ENCODE measurements at regions not wholly inside any gene's neighbourhood (a gene's known extent, or its start where the extent isn't known, plus 50 kb on each side); places are given as distances from the start of the nearest gene placed in this dataset.
A peak's percentile ranks its signal among the peaks of the same experiment; 100 is the strongest.
"Not testable (repeated sequence)": the region's sequence is repeated elsewhere in the genome, so short reads cannot be mapped to it uniquely, and the experiment has no call there.

DNA sequence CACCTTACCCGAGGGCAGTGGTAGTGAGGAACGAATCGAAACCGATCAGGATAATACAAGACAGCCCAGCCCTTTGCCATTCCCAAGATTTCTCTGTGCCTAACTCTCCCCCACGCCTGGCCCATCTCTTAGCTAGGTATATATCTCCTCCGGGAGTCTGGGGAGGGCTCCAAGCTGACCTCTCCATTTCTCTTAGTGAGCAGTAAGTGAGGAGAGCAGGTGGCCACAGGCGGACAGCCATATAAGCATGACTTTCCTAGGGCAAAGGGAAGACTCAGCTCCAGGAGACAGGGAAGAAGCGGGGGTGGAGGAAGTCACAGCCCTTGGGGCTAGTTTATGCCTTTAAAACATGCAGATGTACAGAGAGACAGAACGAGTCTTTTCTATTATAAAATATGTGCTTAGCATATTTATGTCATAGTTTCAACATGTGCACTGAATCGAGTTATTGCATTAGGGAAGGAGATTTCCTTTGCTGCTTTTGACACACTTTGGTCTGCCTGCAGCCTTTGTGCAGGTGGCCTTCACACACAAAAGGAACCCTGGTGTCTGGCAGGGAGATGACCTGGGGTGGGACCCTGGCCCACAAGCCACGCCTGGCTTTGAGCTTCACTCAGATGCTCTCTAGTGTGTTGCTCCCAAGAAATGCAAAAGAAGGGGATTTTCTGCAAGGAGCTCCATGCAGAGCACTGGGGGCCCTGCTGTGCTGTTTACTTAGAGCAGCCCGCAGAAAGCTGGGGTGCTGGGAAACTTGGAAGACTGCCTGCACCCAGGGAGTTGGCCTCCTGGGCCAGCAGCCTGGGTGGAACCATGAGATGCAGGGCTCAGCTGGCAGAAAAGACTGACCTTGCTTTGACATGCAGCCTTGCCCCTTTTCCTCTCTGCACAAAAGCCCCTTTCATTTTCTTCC is 613.3 kb downstream of the BCOR start:
- DNase-seq, result no peak

DNA sequence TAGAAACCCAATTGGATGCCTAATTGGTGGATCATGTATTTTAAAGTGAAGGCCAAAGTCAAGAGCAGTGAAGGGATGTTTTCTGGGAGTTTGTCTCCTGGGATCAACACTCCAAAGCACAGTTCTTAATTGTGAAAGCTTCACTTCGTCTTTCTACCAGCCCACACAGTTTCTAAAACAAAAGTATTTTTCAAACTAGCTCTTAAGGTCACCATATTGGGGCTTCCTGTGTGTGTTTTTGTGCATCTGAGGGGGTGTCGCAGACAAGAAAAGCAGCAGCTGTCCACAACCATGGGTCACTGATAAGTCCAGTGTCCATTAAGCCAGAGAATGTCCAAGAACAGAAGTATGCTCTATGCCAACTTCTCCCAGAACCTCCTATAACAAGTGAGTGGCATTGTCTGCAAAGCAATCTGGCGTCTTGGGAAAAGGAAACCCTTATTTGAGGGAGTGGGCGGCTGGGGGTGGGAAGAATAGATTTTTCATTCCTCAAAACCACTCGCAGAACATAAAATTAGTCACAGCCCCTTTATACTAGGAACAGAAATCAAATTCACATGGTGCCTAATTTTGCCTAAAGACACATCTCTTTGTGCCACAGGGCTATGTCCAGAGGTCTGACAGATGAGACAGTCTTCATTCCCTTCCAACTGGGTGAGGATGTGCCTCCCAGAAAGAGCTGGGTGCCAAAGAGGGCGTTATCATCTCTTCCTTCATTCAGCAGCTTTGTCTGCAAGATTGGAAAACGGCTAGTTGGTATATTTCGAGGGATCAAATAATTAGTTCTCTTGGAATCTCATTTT is 610.4 kb downstream of the BCOR start:
- DNase-seq, result no peak

DNA sequence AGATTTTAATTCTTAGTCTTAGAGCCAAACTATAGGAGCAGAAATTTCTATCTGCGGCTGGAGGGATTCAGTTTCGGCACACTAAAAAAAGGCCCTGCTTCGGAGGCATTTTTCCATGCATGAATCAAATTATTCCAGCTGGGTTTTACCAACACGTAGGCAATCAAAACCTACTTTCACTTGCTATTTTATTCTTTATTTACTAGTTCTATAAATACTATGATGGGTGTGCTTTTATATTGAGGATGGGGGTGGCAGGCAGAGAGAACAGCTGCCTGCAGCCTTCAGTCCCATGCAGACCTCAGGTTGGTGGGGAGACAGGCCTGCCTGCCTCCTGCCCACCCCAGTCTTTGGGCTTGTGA is 609.8 kb downstream of the BCOR start:
- DNase-seq, result no peak

DNA sequence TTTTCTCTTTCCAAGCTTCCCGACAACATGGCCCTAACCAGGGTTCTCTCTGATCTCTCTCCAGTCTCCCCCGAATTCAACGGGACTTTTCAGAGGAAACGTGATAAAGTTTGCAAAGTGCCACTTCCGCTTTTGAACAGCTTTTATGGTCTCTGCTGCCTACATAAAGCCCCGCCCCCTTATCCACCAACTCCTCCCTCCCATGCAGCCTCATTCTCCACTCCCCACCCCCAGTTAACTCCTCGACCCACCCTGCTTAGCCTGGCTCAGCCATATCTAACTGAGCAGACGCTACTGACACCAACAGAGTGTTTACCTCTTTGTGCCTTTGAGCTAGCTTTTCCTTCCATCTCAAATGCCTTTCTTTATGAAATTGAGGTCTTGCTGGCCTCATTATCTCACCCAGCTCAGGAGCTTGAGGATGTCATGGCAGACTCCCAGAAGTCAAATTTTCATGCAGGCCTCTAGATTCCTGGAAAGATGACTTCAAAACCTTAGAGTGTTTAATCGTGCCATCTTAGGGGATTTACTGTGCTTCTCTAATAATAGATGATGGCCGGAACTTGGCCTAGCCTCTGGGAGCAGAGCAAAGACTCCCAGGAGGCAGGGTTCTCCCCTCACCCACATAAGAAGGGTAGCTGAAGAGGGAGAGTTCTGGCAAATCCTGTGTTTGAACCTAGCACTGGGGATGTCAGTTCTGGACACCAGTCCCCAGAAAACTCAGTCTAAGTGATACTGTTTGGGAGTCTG is 606.0 kb downstream of the BCOR start:
- no peak for DNase-seq

DNA sequence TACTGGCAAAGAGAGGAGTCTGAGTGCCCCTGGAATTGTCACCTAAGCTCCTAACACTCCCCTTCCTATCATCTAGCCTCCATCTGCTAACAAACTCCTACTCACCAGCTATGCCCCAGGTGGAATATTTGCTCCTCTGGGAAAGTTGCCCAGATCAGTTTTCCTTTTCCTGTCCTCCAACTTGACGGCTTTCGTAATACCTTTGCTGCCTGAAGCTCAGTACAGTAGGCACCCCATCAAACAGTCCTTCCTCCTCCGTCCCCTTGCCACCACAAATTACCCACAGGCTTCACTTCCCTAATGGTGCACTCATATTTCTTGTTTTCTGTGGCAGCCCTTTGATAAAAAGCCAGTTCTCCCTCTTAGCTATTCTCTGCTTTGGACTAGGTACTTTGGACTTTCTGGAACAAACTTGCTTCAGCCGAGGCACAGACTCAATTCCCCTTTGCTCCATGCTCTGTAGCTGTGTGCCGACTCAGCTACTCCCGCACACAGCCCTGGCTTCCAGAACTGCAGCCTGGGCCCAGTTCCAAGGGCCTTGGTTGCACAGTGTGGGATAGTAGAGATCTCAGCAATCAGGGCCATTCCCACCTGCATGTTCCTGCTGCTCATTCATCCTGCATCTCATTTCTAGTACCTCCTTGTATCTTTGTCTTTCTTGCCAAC is 605.1 kb downstream of the BCOR start:
- DNase-seq, result no peak

DNA sequence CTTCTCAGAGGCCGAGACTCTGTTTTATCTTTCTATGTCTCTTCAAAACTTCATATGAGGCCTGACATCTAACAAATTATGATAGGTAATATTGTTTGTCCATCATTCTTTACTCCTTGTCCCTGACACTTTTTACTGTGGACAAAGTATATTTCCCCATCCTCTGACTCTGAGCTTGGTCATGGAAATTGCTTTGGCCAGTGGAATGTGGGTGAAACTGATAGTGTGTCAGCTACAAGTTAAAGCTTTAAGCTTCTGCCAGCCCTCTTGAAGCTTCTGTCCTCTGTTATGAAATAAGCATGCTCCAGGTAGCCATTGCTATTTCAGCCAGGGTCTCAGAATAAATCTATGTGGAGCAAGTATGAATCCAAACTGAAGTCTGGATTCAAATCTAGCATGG is 604.6 kb downstream of the BCOR start:
- no peak for DNase-seq

DNA sequence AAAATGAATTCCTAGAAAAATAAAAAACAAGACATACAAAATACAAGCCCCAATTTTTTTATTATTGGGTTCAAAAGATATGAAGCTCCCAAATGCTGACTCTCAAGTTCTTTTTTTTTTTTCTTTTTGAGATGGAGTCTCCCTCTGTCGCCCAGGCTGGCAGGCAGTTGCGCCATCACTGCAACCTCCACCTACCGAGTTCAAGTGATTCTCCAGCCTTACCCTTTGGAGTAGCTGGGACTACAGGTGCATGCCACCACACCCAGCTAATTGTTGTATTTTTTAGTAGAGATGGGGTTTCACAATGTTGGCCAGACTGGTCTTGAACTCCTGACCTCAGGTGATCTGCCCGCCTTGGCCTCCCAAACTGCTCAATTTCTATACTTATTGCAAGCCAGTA is 600.6 kb downstream of the BCOR start:
- DNase-seq, result not testable (repeated sequence)

DNA sequence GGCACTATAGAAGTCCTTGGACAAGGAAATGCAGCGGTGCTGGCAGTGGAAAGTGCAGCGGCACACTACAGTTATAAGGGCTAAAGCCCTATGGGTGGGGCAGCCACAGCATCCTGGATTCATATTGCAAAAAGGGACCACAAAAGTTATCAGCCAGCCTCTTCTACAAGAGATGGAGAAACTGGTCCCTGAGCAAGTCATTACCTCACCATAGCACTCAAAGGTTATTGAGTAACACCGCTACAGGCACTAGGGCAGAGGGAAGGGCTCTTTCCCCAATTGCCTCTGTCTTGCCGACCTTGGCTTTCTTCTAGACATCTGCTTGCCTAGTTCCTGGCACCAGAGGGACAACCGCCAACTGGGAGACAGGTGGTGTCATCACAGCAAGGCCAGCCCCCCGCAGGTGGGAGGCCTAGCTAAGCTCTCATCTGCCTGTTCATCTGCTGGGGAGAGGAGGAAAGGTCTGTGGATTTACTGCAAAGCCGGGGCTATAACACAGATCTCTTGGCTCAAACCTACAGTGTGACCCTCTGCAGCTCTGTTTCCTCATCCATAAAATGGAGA is 600.0 kb downstream of the BCOR start:
- no peak for DNase-seq

DNA sequence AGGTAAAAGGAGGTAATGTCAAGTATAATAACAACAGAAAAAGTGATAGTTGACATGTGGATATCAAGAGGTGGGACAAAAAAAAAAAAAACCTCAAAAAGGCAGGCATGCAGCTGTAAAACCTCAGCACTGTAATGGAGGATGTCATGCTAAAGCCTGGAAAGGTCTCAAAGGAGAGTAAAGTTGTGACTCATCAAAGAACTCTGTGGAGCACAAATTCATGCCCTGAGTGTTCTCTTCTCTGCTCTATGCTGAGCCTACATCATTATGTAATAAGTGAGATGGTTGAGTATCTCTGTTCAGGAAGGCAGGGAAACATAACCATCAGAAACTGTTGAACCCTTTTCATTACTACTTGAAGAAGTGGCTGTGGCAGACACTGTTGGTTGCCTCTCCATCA is 597.8 kb downstream of the BCOR start:
- no peak for DNase-seq

DNA sequence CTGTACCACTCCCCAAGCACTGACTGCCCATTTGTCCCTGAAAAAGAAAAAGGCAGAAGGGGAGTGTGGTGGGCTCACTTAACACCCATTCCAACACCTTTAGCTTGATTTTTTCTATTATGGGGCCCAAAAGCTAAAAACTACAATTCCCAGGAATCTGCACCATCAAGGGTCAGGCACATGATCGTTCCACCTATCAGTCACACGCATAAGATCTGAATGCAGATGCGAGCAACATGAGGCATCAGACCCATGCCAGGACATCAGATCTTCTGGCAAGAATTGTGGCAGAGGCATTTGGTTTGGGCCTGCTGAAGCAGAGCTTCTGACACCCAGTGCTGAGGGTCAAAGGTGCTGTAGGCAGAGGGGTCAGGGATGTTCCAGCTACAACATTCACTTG is 595.9 kb downstream of the BCOR start:
- no peak for DNase-seq

DNA sequence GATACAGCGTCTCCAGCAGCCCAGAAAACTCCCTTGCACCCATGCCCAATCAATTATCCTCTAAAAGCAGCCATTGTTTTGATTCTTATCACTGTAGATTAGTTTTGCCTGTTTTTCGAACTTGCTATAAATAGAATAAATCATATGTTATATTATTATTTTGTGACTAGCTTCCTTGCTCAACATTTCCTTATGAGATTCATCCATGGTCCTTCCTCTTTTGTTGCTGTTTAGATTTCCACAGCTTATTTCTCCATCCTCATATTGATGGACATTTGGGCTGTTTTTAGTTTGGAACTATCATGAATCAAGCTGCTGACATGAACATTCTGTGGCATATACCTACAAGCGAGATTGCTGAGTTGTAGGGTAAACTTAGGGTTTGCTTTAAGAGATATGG is 595.3 kb downstream of the BCOR start:
- DNase-seq, result no peak

DNA sequence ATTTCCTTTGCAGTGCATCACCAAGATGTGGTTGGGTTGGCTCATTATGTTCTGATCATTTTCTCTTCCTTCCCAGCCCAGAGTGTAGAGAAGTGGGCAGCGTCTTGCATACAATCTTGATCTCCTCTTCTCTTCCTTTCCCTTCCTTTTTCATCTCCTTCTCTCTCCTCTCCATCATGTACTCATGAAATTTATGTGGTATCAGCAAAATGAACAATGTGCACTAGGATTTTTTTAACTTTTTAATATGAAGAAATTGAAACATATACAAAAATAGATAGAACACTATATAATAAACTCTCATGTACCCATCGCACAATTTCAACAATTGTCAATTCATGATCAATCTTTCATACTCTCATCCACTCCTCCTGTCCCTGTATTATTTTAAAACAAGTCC is 593.5 kb downstream of the BCOR start:
- no peak for DNase-seq

DNA sequence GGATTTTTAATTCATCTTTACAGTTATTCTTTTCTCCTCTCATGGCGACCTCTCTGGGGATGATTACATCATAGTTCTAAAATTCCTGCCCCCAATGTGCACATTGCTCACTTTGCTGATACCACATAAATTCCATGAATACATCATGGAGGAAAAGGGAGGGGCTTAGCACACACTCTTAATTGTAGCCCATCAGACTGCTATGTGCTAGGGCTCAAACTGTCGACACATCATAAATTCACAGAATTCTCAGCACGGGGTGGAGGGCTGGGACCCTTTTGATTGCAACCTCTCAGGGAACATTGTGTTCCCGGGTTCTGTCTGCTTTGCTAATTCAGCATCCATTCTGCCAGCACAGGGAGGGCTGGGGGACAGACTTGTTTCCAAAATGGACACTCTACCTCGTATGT is 592.9 kb downstream of the BCOR start:
- no peak for DNase-seq

DNA sequence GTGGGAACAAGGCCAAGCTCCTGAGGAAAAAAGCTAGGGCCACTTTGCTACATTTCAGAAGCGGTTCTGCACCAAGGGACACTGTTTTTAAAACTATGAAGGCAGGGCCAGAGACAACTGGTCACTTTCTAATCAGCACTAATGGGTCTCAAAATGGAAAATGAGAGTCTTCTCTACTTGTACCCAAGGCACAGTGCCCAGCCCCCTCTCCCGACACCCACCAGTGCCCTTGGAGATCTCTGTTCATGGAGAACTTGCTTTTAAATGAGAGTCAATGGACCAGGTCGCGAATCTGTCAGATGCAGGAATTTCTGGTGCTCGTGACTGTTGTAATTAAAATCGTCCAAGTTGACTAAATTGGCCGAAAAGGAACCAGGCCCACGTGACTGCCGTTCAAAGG is 591.6 kb downstream of the BCOR start:
- no peak for DNase-seq

DNA sequence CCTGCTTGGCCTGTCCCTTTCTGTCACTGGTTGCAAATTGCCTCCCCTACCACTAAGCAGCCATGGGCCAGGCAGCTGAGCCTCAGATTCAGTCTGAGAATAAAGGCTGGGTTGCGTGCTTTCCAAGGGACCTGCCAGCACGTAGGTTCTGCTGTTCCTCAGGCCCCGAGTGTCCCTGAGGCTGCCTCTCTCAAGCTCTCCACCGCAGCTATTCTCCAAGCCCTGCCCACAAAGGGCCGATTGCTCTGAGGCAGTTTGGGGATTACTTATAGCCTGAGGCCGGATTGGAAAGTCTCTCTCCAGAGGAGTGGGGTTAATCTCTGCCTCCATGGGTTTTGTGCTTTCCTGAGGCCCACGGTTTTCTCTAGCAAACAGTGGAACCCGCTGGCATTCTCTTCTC is 590.7 kb downstream of the BCOR start:
- DNase-seq, result no peak

DNA sequence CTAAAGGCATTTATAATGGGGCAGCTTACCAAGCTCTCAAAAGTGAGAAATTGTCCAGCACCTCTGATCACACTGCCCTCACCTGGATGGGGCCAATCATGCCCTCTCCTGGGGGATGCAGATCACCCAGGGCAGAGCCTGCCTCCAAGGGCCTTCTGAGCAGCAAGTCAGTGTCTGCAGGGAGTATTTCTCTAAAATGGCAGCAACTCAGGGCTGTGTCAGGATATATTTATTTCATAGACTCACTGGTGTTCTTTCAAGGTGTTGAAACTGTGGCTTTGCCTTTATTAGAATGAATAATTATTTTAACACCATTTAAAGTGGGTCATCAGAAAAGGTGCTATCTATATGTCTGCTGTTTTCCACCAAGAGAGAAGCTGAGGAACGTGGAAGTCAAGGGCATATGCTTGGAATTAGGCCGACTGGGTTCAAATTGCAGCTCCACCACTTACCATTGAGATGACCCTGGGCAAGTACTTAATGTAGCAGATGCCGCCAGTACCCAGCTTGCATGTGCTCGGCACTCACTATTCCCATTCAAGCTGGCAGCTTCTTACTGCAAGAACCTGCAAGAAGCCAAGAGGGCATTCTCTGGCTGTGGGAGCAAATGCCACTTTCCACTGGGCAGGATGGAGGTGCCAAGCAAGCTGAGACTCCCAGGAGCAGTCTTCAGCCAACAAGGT is 590.0 kb downstream of the BCOR start:
- DNase-seq, result no peak

DNA sequence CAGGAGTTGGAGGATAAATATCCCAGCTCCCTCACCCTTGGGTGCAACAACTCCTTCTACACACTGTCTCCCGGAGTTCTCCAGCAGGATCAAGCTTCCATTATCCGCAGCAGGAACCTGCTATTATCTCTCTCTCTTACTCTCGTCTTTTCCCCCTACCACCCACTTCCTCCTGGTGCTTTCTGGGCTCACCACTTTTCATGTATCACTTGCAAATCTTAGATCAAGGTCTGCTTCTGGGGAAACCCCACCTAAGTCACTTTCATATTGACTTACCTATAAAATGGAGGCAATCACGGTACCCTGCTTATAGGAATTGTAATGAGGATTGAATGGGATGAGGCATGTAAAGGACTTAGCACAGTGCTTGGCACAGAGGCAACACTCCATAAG is 589.5 kb downstream of the BCOR start:
- no peak for DNase-seq

DNA sequence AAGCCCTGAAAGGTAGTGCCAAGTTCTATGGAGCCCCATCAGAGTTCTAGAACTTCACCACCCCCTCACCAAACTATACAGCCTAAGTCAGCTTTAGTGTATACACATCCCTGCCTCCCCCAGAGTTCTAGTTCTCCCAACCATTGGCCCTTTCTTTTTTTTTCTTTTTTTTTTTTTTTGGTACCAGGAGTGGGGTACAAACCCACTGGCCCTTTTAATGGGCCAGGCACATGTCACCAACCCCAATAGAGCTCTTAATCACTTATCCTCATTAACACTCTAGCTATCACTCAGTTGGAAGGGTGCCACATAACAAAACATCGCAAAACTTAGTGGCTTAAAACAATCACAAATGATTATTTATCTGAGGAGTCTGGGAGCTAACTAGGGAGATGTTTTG is 588.6 kb downstream of the BCOR start:
- no peak for DNase-seq

DNA sequence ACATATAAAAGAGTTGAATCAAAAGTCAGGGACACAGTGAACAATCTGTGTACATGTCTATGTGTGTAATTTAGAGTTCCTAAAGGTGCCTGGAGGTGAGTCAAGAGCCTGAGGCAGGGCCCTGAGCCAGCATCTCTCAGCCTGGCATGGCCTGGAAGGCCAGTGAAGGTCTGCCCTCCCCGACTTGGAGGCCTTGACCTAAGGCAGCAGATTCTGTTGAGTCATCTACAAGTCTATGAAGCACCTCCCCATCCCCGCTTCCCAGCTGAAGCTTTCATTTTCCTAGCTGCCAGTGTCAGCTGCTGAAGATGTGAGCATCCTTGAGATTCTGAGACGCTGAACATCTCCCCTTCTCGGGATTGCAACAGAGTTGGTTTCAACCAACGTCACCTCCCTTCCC is 583.9 kb downstream of the BCOR start:
- no peak for DNase-seq

DNA sequence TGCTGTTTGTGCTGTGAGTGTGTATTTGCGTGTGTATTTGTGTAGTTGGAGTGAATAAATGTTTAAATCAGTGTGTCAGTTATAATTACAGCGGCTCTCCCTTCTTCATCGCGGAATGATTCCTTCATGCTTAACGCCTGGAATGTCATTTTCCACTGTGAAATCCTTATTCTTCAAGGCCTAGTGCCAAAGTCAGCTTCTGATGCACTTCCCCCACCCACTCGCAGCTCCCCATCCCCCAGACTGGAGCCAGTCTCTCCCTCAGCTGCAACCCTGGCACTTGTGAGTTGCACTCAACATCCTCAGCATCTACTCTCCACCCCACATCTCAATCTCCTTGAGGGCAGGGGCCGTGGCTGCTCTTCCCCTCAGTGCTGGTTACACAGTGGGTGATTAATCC is 583.0 kb downstream of the BCOR start:
- DNase-seq, result no peak

DNA sequence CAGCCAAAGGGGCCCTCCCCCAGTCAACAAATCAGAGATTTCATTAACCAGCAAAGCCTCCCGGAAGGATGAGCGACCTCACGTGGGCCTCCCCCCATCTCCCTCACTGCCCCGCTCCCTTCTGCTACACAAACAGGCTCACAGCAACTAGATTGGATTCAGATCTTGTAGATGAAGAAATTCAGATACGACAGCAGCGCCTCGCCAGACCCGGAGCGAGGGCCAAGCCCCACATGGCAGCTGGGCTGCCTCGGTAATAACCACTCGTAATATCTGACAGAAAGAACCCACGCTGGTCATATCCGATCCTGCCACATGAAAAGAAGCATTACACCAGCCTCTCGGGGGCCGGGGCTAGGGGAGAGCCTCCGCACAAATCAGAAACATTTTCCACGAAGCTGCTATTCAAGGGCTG is 581.3 kb downstream of the BCOR start:
- DNase-seq, result no peak

DNA sequence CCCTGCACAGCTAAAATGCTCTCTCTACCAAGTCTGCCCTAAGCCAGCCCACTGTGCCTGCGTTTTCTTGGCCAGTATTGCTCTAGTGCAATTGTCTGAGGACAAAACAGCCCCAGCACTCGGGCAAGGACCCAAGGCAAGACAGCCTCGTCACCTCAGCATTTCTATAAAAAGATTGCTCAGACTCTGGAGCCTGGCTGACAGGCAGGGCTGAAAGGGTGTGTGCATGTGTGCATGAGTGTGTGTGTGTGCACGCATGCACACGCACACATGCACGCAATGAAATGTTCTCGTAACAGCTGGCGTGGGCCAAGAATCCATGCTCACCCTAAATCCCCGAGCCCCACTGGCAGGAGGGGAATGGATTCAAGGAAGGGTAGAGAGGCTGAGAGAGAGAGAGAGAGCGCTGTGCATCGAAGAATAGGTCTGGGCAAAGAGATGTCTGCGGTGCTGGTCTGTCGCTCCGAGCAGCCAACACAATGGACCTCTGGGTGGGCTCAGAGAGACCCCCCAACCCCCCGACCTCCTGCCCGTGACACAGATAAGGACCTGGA is 579.2 kb downstream of the BCOR start:
- peak; percentile 50 for DNase-seq
